GM23338 (cell line): ENCODE measurements at regions not wholly inside any gene's neighbourhood (a gene's known extent, or its start where the extent isn't known, plus 50 kb on each side); places are given as distances from the start of the nearest gene placed in this dataset.

Experiments
- ATAC-seq: fragments of 200-7000 bp; cut with Tn5 transposase; 3 replicates; pipeline ENCODE4 v1.9.1; 2020
- DNase-seq: peaks from one replicate; pipeline ENCODE4 v3.0.0-alpha.2; 2015; ENCODE audit warnings: low spot score
- H2AFZ ChIP-seq: fragments of 200-600 bp; sonication (generic); 2 replicates; pipeline ENCODE4 v1.8.0; 2016; ENCODE audit warnings: antibody characterized with exemption, mild to moderate bottlenecking, moderate library complexity
- H3F3A ChIP-seq: fragments of 200-600 bp; sonication (generic); replicated peaks from 2 replicates; pipeline ENCODE4 v1.8.0; 2017; ENCODE audit warnings: antibody characterized with exemption, mixed run types, low read depth
- H3K27ac ChIP-seq: fragments of 200-600 bp; sonication (generic); 2 replicates; pipeline ENCODE4 v1.6.1; 2016; ENCODE audit warnings: low read depth
- H3K27me3 ChIP-seq: fragments of 200-600 bp; sonication (generic); 2 replicates; pipeline ENCODE4 v1.8.0; 2016; ENCODE audit warnings: mild to moderate bottlenecking, mixed run types, moderate library complexity; ENCODE audit not compliant: insufficient read depth
- H3K36me3 ChIP-seq: fragments of 200-600 bp; sonication (generic); 2 replicates; pipeline ENCODE4 v1.8.0; 2016; ENCODE audit warnings: mild to moderate bottlenecking; ENCODE audit not compliant: insufficient read depth
- H3K4me1 ChIP-seq: fragments of 200-600 bp; sonication (generic); 2 replicates; pipeline ENCODE4 v1.8.0; 2016; ENCODE audit warnings: mild to moderate bottlenecking, moderate library complexity; ENCODE audit not compliant: insufficient read depth
- H3K4me2 ChIP-seq: fragments of 200-600 bp; sonication (generic); 2 replicates; pipeline ENCODE4 v1.7.1; 2017; ENCODE audit warnings: mixed run types
- H3K4me3 ChIP-seq: fragments of 200-600 bp; sonication (generic); 2 replicates; pipeline ENCODE4 v1.6.1; 2016; ENCODE audit warnings: mixed run types
- H3K79me2 ChIP-seq: fragments of 200-600 bp; sonication (generic); replicated peaks from 2 replicates; pipeline ENCODE4 v1.8.0; 2017; ENCODE audit warnings: mild to moderate bottlenecking; ENCODE audit not compliant: insufficient read depth
- H3K9me2 ChIP-seq: fragments of 200-600 bp; sonication (generic); 2 replicates; pipeline ENCODE4 v1.8.0; 2017; ENCODE audit not compliant: insufficient read depth
- H4K20me1 ChIP-seq: fragments of 200-600 bp; sonication (generic); replicated peaks from 2 replicates; pipeline ENCODE4 v1.8.0; 2017; ENCODE audit warnings: mild to moderate bottlenecking; ENCODE audit not compliant: insufficient read depth
- H3K27ac Mint-ChIP-seq: 2 replicates; pipeline ENCODE4 v1.8.0; 2020; ENCODE audit warnings: inconsistent platforms, mild to moderate bottlenecking, moderate library complexity, mixed read lengths
- H3K27me3 Mint-ChIP-seq: 3 replicates; pipeline ENCODE4 v1.8.0; 2022; ENCODE audit warnings: low read depth, mild to moderate bottlenecking, moderate library complexity, mixed read lengths, inconsistent platforms; ENCODE audit not compliant: insufficient read depth, poor library complexity
- H3K36me3 Mint-ChIP-seq: 3 replicates; pipeline ENCODE4 v1.8.0; 2021; ENCODE audit warnings: low read depth, mild to moderate bottlenecking, inconsistent platforms, moderate library complexity, mixed read lengths
- H3K4me1 Mint-ChIP-seq: 3 replicates; pipeline ENCODE4 v1.8.0; 2020; ENCODE audit warnings: mild to moderate bottlenecking, inconsistent platforms, mixed read lengths
- H3K4me3 Mint-ChIP-seq: 3 replicates; pipeline ENCODE4 v1.8.0; 2021; ENCODE audit warnings: moderate library complexity, mild to moderate bottlenecking, inconsistent platforms, mixed read lengths
- H3K9me3 Mint-ChIP-seq: 3 replicates; pipeline ENCODE4 v1.8.0; 2020; ENCODE audit warnings: moderate library complexity, mild to moderate bottlenecking, inconsistent platforms, mixed read lengths
- CREB1 ChIP-seq: fragments of 250-450 bp; sonication (Bioruptor Pico); IDR thresholded peaks from 2 replicates; pipeline ENCODE4 v1.5.0; 2020; ENCODE audit warnings: low read depth, mild to moderate bottlenecking, moderate library complexity
- CTCF ChIP-seq, 2 experiments: fragments of 200-600 bp in 1 of 2; sonication (generic) in 1 of 2; conservative IDR thresholded peaks; 2 replicates each; pipeline versions ENCODE4 v1.5.1 to v1.6.1; 2016 to 2017; ENCODE audit warnings: antibody characterized with exemption in 2 of 2, low read depth in 2 of 2, mild to moderate bottlenecking in 2 of 2, moderate library complexity in 1 of 2
- ETS1 ChIP-seq: IDR thresholded peaks from 2 replicates; pipeline ENCODE4 v1.6.1; 2016; ENCODE audit warnings: antibody characterized with exemption
- EZH2 ChIP-seq: fragments of 200-600 bp; sonication (generic); IDR thresholded peaks from one replicate; pipeline ENCODE4 v1.8.0; 2017; ENCODE audit warnings: antibody characterized with exemption, mild to moderate bottlenecking, low read depth; ENCODE audit not compliant: unreplicated experiment
- EZH2phosphoT487 ChIP-seq: fragments of 200-600 bp; sonication (generic); IDR thresholded peaks from one replicate; pipeline ENCODE4 v1.8.1; 2018; ENCODE audit warnings: antibody characterized with exemption; ENCODE audit not compliant: unreplicated experiment
- STAT1 ChIP-seq: IDR thresholded peaks from one replicate; pipeline ENCODE4 v1.6.1; 2016; ENCODE audit warnings: antibody characterized with exemption; ENCODE audit not compliant: unreplicated experiment
- ZNF114 ChIP-seq: fragments of 250-450 bp; sonication (Bioruptor Pico); IDR thresholded peaks from 2 replicates; pipeline ENCODE4 v1.5.0; 2020; ENCODE audit warnings: mild to moderate bottlenecking, moderate library complexity
- ZNF331 ChIP-seq: fragments of 250-450 bp; sonication (Bioruptor Pico); IDR thresholded peaks from 2 replicates; pipeline ENCODE4 v1.5.0; 2020; ENCODE audit warnings: low read depth, mild to moderate bottlenecking, moderate library complexity

- no peaks in the 10 kb centered on the region for H3K4me1 Mint-ChIP-seq
- TF ChIP-seq CREB1 (CRISPR knock-in tag), result no peak
- TF ChIP-seq CTCF (conservative IDR thresholded peaks at IDR 0.05; ENCODE audit: low read depth in 2 of 2), result peak in 1 of 2 experiments; percentile 41; a peak in 2 of 4 replicates
- Histone ChIP-seq H3K36me3 (no peaks in the 10 kb centered on the region), H4K20me1 (no peaks in the 10 kb centered on the region), H3K27me3 (no peaks in the 10 kb centered on the region), H3K4me2 (no peak overlapping the region), H2AFZ (no peak overlapping the region), H3K9me2 (no peaks in the 10 kb centered on the region), H3K4me3 (no peak overlapping the region), H3K4me1 (no peaks in the 10 kb centered on the region), H3F3A (no peaks in the 10 kb centered on the region), H3K27ac (no peak overlapping the region), H3K79me2 (no peaks in the 10 kb centered on the region)
- no peaks in the 10 kb centered on the region for H3K36me3 Mint-ChIP-seq
- DNase-seq (no peak), ATAC-seq (no peak)
- no peak overlapping the region for H3K27ac Mint-ChIP-seq
- H3K27me3 Mint-ChIP-seq, result no peaks in the 10 kb centered on the region
- no peak overlapping the region for H3K4me3 Mint-ChIP-seq
- peaks cover 3% of the 10 kb centered on the region; the same call in 2 of the 3 replicates for H3K9me3 Mint-ChIP-seq
These were observed 318.3 kb downstream of the IRS2 start for GRCh38 chr13:109468123-109468522.

- H3K9me3 Mint-ChIP-seq, result peaks cover 10% of the 10 kb centered on the region; the same call in 2 of the 3 replicates
- H3K27me3 Mint-ChIP-seq, result no peaks in the 10 kb centered on the region
- H3K4me2 ChIP-seq, result no peak overlapping the region
- H3K36me3 ChIP-seq, result no peaks in the 10 kb centered on the region
- no peaks in the 10 kb centered on the region for H3K9me2 ChIP-seq
- H3K4me1 Mint-ChIP-seq, result no peaks in the 10 kb centered on the region
- H3K36me3 Mint-ChIP-seq, result no peaks in the 10 kb centered on the region
- no peaks in the 10 kb centered on the region for H3K79me2 ChIP-seq
- no peak overlapping the region for H2AFZ ChIP-seq
- no peak overlapping the region for H3K4me3 Mint-ChIP-seq
- no peaks in the 10 kb centered on the region for H3K27me3 ChIP-seq
- no peak overlapping the region for H3K27ac ChIP-seq
- no peaks in the 10 kb centered on the region for H3K4me1 ChIP-seq
- DNase-seq (no peak), ATAC-seq (no peak)
- H3F3A ChIP-seq, result no peaks in the 10 kb centered on the region
- no peak overlapping the region for H3K4me3 ChIP-seq
- H3K27ac Mint-ChIP-seq, result no peak overlapping the region
- H4K20me1 ChIP-seq, result no peaks in the 10 kb centered on the region
- no peak for TF ChIP-seq ZNF114 (CRISPR knock-in tag)
- TF ChIP-seq EZH2phosphoT487, result no peak
- TF ChIP-seq EZH2, result no peak
- TF ChIP-seq ZNF331 (CRISPR knock-in tag), result no peak
- no peak for TF ChIP-seq ETS1
- TF ChIP-seq CTCF (conservative IDR thresholded peaks at IDR 0.05; ENCODE audit: low read depth in 2 of 2), result no peak
- no peak for TF ChIP-seq STAT1
- TF ChIP-seq CREB1 (CRISPR knock-in tag), result no peak
These were observed 321.2 kb downstream of the IRS2 start for GRCh38 chr13:109465148-109465547.
